ENCODE measurements at regions not wholly inside any gene's neighbourhood (a gene's known extent, or its start where the extent isn't known, plus 50 kb on each side); places are given as distances from the start of the nearest gene placed in this dataset.
A peak's percentile ranks its signal among the peaks of the same experiment; 100 is the strongest.

GRCh38 chr2:88345842-88346241 is 106.7 kb downstream of the FOXI3 start:
- H3K4me3 ChIP-seq (ENCODE audit: low read depth, low read length), result no peak overlapping the region
- no peak for DNase-seq (ENCODE audit: low read depth)
- no peak for TF ChIP-seq CTCF (conservative IDR thresholded peaks at IDR 0.05; ENCODE audit: low read depth, low read length)

GRCh38 chr2:88342749-88343148 is 109.7 kb downstream of the FOXI3 start:
- no peak for TF ChIP-seq CTCF (conservative IDR thresholded peaks at IDR 0.05; ENCODE audit: low read depth, low read length)
- DNase-seq (ENCODE audit: low read depth), result no peak
- H3K4me3 ChIP-seq (ENCODE audit: low read depth, low read length), result no peak overlapping the region

- no peak for DNase-seq (ENCODE audit: low read depth)
- H3K4me3 ChIP-seq (ENCODE audit: low read depth, low read length), result no peak overlapping the region
- no peak for TF ChIP-seq CTCF (conservative IDR thresholded peaks at IDR 0.05; ENCODE audit: low read depth, low read length)
Measured at GRCh38 chr2:88334418-88334817, 118.1 kb downstream of the FOXI3 start.

GRCh38 chr2:88331239-88331638 is 121.3 kb downstream of the FOXI3 start:
- DNase-seq (ENCODE audit: low read depth), result no peak
- TF ChIP-seq CTCF (conservative IDR thresholded peaks at IDR 0.05; ENCODE audit: low read depth, low read length), result no peak

GRCh38 chr2:88329815-88330603 is 122.5 kb downstream of the FOXI3 start:
- peak; percentile 26 for DNase-seq (ENCODE audit: low read depth)
- TF ChIP-seq CTCF (conservative IDR thresholded peaks at IDR 0.05; ENCODE audit: low read depth, low read length), result no peak
- H3K4me3 ChIP-seq (ENCODE audit: low read depth, low read length), result no peak overlapping the region

More at GRCh38 chr2:88331239-88331638, 121.3 kb downstream of the FOXI3 start:
- no peak overlapping the region for H3K4me3 ChIP-seq (ENCODE audit: low read depth, low read length)

GRCh38 chr2:88321449-88322248 is 130.8 kb downstream of the FOXI3 start:
- TF ChIP-seq CTCF (conservative IDR thresholded peaks at IDR 0.05; ENCODE audit: low read depth, low read length), result no peak
- DNase-seq (ENCODE audit: low read depth), result no peak
- no peak overlapping the region for H3K4me3 ChIP-seq (ENCODE audit: low read depth, low read length)
